Uterus (tissue), 3 donors: ENCODE measurements at regions not wholly inside any gene's neighbourhood (a gene's known extent, or its start where the extent isn't known, plus 50 kb on each side); places are given as distances from the start of the nearest gene placed in this dataset.

Source experiments
- DNase-seq, 2 donors: peaks; one replicate each; pipeline ENCODE4 v3.0.0-alpha.2; 2019 to 2020
- H3K27ac ChIP-seq, 2 donors: fragments of 200-600 bp; sonication (generic); 1 replicate in 1 of 2; 2 replicates in 1 of 2; pipeline ENCODE4 v1.5.1; 2016 to 2018
- H3K27me3 ChIP-seq, 2 donors: fragments of 200-600 bp; sonication (generic); one replicate each; pipeline ENCODE4 v1.5.1; 2018 to 2019; ENCODE audit warnings: control low read depth in 1 of 2
- H3K36me3 ChIP-seq, 2 donors: fragments of 200-600 bp; sonication (generic); one replicate each; pipeline ENCODE4 v1.5.1; 2019; ENCODE audit warnings: control low read depth in 1 of 2
- H3K4me1 ChIP-seq, 2 donors: fragments of 200-600 bp; sonication (generic); one replicate each; pipeline ENCODE4 v1.5.1; 2018 to 2019; ENCODE audit warnings: control low read depth in 1 of 2
- H3K4me3 ChIP-seq, 2 donors: fragments of 200-600 bp; sonication (generic); 1 replicate in 1 of 2; 2 replicates in 1 of 2; pipeline ENCODE4 v1.5.1; 2018 to 2019; ENCODE audit warnings: mild to moderate bottlenecking in 1 of 2
- H3K9me3 ChIP-seq, 2 donors: fragments of 200-600 bp; sonication (generic); one replicate each; pipeline ENCODE4 v1.5.1; 2019; ENCODE audit warnings: control low read depth in 1 of 2
- CTCF ChIP-seq, 4 experiments: fragments of 200-600 bp in 2 of 4; fragments of 450-650 bp in 2 of 4; sonication (generic) in 2 of 4; IDR thresholded peaks; one replicate each; pipeline ENCODE4 v1.5.1; 2016 to 2019; ENCODE audit warnings: antibody characterized with exemption in 4 of 4, mild to moderate bottlenecking in 2 of 4, moderate library complexity in 1 of 4
- POLR2A ChIP-seq, 2 donors: fragments of 450-650 bp; IDR thresholded peaks; one replicate each; pipeline ENCODE4 v1.6.1; 2016; ENCODE audit warnings: antibody characterized with exemption in 2 of 2, mild to moderate bottlenecking in 1 of 2, moderate library complexity in 1 of 2
- intact Hi-C: fragments of 100-400 bp; cut with DNase I; formaldehyde crosslinking; loops from one replicate; pipeline ENCODE4 v1.15.1; 2023; ENCODE audit warnings: low total_unique reads
- donor health status: DM: yes; HTN: yes; CAD: no.

- Histone ChIP-seq H3K27me3 (no peaks in the 10 kb centered on the region), H3K27ac (no peak overlapping the region), H3K4me3 (no peak overlapping the region), H3K9me3 (no peaks in the 10 kb centered on the region), H3K4me1 (no peaks in the 10 kb centered on the region), H3K36me3 (no peaks in the 10 kb centered on the region)
- TF ChIP-seq CTCF (IDR thresholded peaks at IDR 0.05) (no peak), POLR2A (IDR thresholded peaks at IDR 0.05) (no peak)
- intact Hi-C loops = no loop called here
- no peak for DNase-seq
Measured at GRCh38 chr1:101141376-101141775, 95.4 kb upstream of the S1PR1 start.

GRCh38 chr1:101139821-101140718 is 96.7 kb upstream of the S1PR1 start:
- H3K9me3 ChIP-seq = no peaks in the 10 kb centered on the region
- intact Hi-C loops = no loop called here
- no peak overlapping the region for H3K27ac ChIP-seq
- no peak for DNase-seq
- H3K27me3 ChIP-seq = no peaks in the 10 kb centered on the region
- no peaks in the 10 kb centered on the region for H3K4me1 ChIP-seq
- no peak for TF ChIP-seq POLR2A (IDR thresholded peaks at IDR 0.05)
- TF ChIP-seq CTCF (IDR thresholded peaks at IDR 0.05) = no peak
- H3K4me3 ChIP-seq = no peak overlapping the region
- no peaks in the 10 kb centered on the region for H3K36me3 ChIP-seq

- Histone ChIP-seq H3K27ac (no peak overlapping the region), H3K36me3 (no peaks in the 10 kb centered on the region), H3K9me3 (no peaks in the 10 kb centered on the region), H3K4me1 (no peaks in the 10 kb centered on the region), H3K4me3 (no peak overlapping the region), H3K27me3 (no peaks in the 10 kb centered on the region)
- TF ChIP-seq POLR2A (IDR thresholded peaks at IDR 0.05) (no peak), CTCF (IDR thresholded peaks at IDR 0.05) (no peak)
- intact Hi-C loops = no loop called here
- DNase-seq = no peak
Measured at GRCh38 chr1:101139130-101139529, 97.7 kb upstream of the S1PR1 start.

GRCh38 chr1:101137144-101138126 is 99.4 kb upstream of the S1PR1 start:
- no peaks in the 10 kb centered on the region for H3K27me3 ChIP-seq
- H3K4me3 ChIP-seq = no peak overlapping the region
- no peak overlapping the region for H3K27ac ChIP-seq
- no peaks in the 10 kb centered on the region for H3K9me3 ChIP-seq
- H3K36me3 ChIP-seq = no peaks in the 10 kb centered on the region
- no peak for TF ChIP-seq CTCF (IDR thresholded peaks at IDR 0.05)
- TF ChIP-seq POLR2A (IDR thresholded peaks at IDR 0.05) = no peak
- intact Hi-C loops = no loop called here
- no peaks in the 10 kb centered on the region for H3K4me1 ChIP-seq
- no peak for DNase-seq

GRCh38 chr1:101136739-101137138 is 100.1 kb upstream of the S1PR1 start:
- no peak for DNase-seq
- Histone ChIP-seq H3K4me3 (no peak overlapping the region), H3K27me3 (no peaks in the 10 kb centered on the region), H3K27ac (no peak overlapping the region), H3K4me1 (no peaks in the 10 kb centered on the region), H3K9me3 (no peaks in the 10 kb centered on the region), H3K36me3 (no peaks in the 10 kb centered on the region)
- no peak for TF ChIP-seq CTCF (IDR thresholded peaks at IDR 0.05)
- TF ChIP-seq POLR2A (IDR thresholded peaks at IDR 0.05) = no peak
- intact Hi-C loops = no loop called here
